SH-SY5Y (cell line): ENCODE measurements at regions not wholly inside any gene's neighbourhood (a gene's known extent, or its start where the extent isn't known, plus 50 kb on each side); places are given as distances from the start of the nearest gene placed in this dataset.

Experiments used
- GATA2 ChIP-seq: IDR thresholded peaks from 2 replicates; pipeline ENCODE4 v1.6.1; 2011; ENCODE audit warnings: mild to moderate bottlenecking, low read depth, low read length
- GATA3 ChIP-seq: IDR thresholded peaks from 2 replicates; pipeline ENCODE4 v1.6.1; 2011; ENCODE audit warnings: low read depth, mild to moderate bottlenecking, low read length, moderate library complexity

- no peak for TF ChIP-seq GATA2
- TF ChIP-seq GATA3 = no peak
Measured at GRCh38 chr2:121862286-121862685, 106.8 kb downstream of the TSN start.
